GM10266 (cell line): ENCODE measurements at regions not wholly inside any gene's neighbourhood (a gene's known extent, or its start where the extent isn't known, plus 50 kb on each side); places are given as distances from the start of the nearest gene placed in this dataset.

Source experiments
- DNase-seq: peaks from one replicate; pipeline ENCODE4 v3.0.0; 2012; ENCODE audit errors: extremely low spot score
- CTCF ChIP-seq: IDR thresholded peaks from 2 replicates; pipeline ENCODE4 v1.5.1; 2012; ENCODE audit warnings: mild to moderate bottlenecking, low read depth; ENCODE audit not compliant: control insufficient read depth, insufficient read depth; ENCODE audit errors: missing control alignments

DNA sequence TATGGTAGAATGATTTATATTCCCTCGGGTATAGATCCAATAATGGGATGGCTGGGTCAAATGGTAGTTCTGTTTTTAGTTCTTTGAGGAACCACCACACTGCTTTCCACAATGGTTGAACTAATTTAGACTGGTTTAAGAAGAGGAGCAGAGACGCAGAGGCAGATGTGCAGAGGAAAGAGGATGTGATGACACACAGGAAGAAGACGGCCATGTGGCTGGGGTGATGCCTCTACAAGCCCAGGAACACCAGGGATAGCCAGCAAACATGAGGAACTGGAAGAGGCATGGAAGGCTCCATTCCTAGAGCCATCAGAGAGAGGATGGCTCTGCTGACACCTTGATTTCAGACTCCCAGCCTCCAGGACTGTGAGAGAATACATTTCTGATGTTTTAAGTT lies 218.3 kb upstream of the DTNBP1 start:
- TF ChIP-seq CTCF = no peak
- DNase-seq = no peak

DNA sequence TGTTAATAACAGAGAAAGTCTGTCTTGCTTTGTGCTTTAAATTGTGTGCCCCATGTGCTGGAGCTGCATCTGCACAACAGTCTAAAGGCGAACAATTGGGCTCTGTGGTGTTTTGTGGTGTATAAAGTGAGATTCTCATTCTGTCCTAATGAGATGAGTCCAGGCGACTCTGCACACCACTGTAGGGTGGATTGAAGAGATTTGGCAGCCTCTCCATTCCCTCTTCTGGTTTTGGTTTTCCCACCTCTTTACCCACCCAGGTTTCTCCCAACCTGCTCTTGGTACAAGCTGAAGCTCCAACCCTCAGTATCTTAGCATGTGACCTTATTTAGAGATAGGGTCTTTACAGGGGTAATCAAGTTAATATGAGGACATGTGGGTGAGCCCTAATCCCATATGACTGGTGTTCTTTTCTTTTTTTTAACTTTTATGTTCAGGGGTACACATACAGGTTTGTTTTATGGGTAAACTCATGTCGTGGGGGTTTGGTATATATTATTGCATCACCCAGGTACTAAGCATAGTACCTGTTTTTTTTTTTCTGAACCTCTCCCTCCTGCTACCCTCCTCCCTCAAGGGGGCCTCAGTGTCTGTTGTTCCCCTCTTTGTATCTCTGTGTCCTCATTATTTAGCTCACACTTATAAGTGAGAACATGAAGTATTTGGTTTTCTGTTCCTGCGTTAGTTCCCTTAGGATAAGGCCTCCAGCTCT lies 217.6 kb upstream of the DTNBP1 start:
- DNase-seq = no peak
- TF ChIP-seq CTCF = no peak

DNA sequence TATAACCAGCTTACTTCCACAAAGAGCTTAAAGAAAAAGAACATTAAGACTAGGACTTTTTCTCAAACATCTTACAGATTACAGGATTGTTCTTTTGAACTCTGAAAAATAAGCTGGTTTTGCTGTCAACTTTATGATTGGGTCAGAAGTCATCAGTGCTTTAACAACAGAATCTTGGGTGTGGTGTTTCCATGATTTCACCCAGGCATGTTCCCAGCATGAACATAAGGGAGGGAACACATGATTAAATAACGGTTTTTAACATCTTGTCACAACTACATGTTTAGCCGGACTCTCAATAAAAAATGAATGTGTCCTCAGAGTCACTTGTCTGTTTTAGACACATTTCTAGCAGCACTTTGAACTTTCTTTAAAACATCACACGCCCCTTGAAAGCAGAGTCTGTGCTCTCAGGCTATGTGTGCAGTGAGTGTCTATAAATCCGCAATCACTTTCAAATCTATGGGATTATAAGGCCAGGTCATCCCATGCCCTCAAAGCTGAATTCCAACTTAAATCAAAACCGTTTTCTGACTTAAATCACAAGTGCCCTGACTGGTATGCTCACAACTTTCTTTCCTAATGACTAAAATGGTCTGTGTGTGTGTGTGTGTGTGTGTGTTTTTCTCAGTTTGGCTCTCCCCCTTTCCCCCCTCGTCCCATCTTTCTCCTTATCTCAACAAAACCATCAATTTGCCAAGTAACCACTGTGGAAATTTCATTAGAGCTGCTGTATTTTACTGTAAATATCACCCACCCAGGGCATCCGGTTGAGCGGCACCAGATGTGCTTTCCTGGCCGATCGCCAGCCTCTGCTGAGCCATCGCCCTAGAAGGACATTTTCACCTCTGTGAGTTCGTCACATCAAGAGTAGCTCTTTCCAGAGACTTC lies 216.8 kb upstream of the DTNBP1 start:
- peak; percentile 51 for DNase-seq
- no peak for TF ChIP-seq CTCF

GRCh38 chr6:15877231-15877630 lies 214.4 kb upstream of the DTNBP1 start:
- DNase-seq = no peak
- TF ChIP-seq CTCF = no peak

DNA sequence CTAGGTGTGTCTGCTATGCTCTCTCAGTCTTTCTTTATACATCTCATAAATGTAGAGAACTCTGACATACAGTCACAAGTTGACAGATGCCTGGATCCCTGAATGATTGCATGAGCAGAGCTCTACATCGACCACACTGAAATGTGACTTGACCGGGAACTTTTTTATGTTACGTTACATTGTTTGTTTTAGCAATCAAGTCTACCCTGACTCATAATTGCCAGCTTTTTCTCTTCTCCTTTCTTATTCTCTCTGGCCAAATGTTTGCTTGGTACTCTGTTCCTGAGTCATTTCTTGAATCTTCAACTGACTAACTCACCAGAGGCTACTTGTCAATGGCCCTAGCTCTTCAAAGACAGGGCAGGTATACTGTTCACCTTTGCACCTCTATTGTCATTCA lies 213.6 kb upstream of the DTNBP1 start:
- DNase-seq = peak; percentile 20
- TF ChIP-seq CTCF = no peak

- DNase-seq = no peak
Observed at GRCh38 chr6:15875797-15876196, 213.0 kb upstream of the DTNBP1 start.

More at GRCh38 chr6:15875797-15876196, 213.0 kb upstream of the DTNBP1 start:
- TF ChIP-seq CTCF = no peak
